ENCODE measurements at regions not wholly inside any gene's neighbourhood (a gene's known extent, or its start where the extent isn't known, plus 50 kb on each side); places are given as distances from the start of the nearest gene placed in this dataset.
A peak's percentile ranks its signal among the peaks of the same experiment; 100 is the strongest.

GRCh38 chr9:79382458-79382857 lies 189.3 kb upstream of the TLE4 start:
- DNase-seq (ENCODE audit: low read depth, low spot score): no peak
- no peak overlapping the region for H3K4me3 ChIP-seq (ENCODE audit: low read length)

GRCh38 chr9:79383096-79383495 lies 188.7 kb upstream of the TLE4 start:
- no peak overlapping the region for H3K4me3 ChIP-seq (ENCODE audit: low read length)
- DNase-seq (ENCODE audit: low read depth, low spot score): no peak

GRCh38 chr9:79384091-79384490 lies 187.7 kb upstream of the TLE4 start:
- DNase-seq (ENCODE audit: low read depth, low spot score): no peak
- no peak overlapping the region for H3K4me3 ChIP-seq (ENCODE audit: low read length)

- no peak overlapping the region for H3K4me3 ChIP-seq (ENCODE audit: low read length)
- no peak for DNase-seq (ENCODE audit: low read depth, low spot score)
Observed at GRCh38 chr9:79384501-79384900, 187.3 kb upstream of the TLE4 start.

GRCh38 chr9:79387101-79387835 lies 184.5 kb upstream of the TLE4 start:
- H3K4me3 ChIP-seq (ENCODE audit: low read length): no peak overlapping the region
- DNase-seq (ENCODE audit: low read depth, low spot score): no peak

- DNase-seq (ENCODE audit: low read depth, low spot score): no peak
- H3K4me3 ChIP-seq (ENCODE audit: low read length): no peak overlapping the region
Observed at GRCh38 chr9:79390077-79390698, 181.6 kb upstream of the TLE4 start.

GRCh38 chr9:79390781-79391770 lies 180.7 kb upstream of the TLE4 start:
- no peak overlapping the region for H3K4me3 ChIP-seq (ENCODE audit: low read length)
- no peak for DNase-seq (ENCODE audit: low read depth, low spot score)

- DNase-seq (ENCODE audit: low read depth, low spot score): no peak
- no peak overlapping the region for H3K4me3 ChIP-seq (ENCODE audit: low read length)
Observed at GRCh38 chr9:79395228-79395627, 176.5 kb upstream of the TLE4 start.

GRCh38 chr9:79395755-79396154 lies 176.0 kb upstream of the TLE4 start:
- no peak overlapping the region for H3K4me3 ChIP-seq (ENCODE audit: low read length)
- DNase-seq (ENCODE audit: low read depth, low spot score): no peak

- H3K4me3 ChIP-seq (ENCODE audit: low read length): no peak overlapping the region
- DNase-seq (ENCODE audit: low read depth, low spot score): no peak
Observed at GRCh38 chr9:79396168-79396567, 175.6 kb upstream of the TLE4 start.

- DNase-seq (ENCODE audit: low read depth, low spot score): no peak
- no peak overlapping the region for H3K4me3 ChIP-seq (ENCODE audit: low read length)
Observed at GRCh38 chr9:79403495-79403894, 168.3 kb upstream of the TLE4 start.

- DNase-seq (ENCODE audit: low read depth, low spot score): no peak
- no peak overlapping the region for H3K4me3 ChIP-seq (ENCODE audit: low read length)
Observed at GRCh38 chr9:79408200-79408599, 163.6 kb upstream of the TLE4 start.

GRCh38 chr9:79408617-79409016 lies 163.1 kb upstream of the TLE4 start:
- H3K4me3 ChIP-seq (ENCODE audit: low read length): no peak overlapping the region
- no peak for DNase-seq (ENCODE audit: low read depth, low spot score)

- no peak for DNase-seq (ENCODE audit: low read depth, low spot score)
- no peak overlapping the region for H3K4me3 ChIP-seq (ENCODE audit: low read length)
Observed at GRCh38 chr9:79409182-79409823, 162.5 kb upstream of the TLE4 start.

- no peak overlapping the region for H3K4me3 ChIP-seq (ENCODE audit: low read length)
Observed at GRCh38 chr9:79425840-79426239, 145.9 kb upstream of the TLE4 start.

GRCh38 chr9:79428422-79428821 lies 143.3 kb upstream of the TLE4 start:
- no peak for DNase-seq (ENCODE audit: low read depth, low spot score)
- no peak overlapping the region for H3K4me3 ChIP-seq (ENCODE audit: low read length)

More at GRCh38 chr9:79425840-79426239, 145.9 kb upstream of the TLE4 start:
- no peak for DNase-seq (ENCODE audit: low read depth, low spot score)

GRCh38 chr9:79430619-79431018 lies 141.1 kb upstream of the TLE4 start:
- H3K4me3 ChIP-seq (ENCODE audit: low read length): no peak overlapping the region
- DNase-seq (ENCODE audit: low read depth, low spot score): no peak

GRCh38 chr9:79431019-79431679 lies 140.6 kb upstream of the TLE4 start:
- no peak for DNase-seq (ENCODE audit: low read depth, low spot score)
- no peak overlapping the region for H3K4me3 ChIP-seq (ENCODE audit: low read length)

- no peak overlapping the region for H3K4me3 ChIP-seq (ENCODE audit: low read length)
- DNase-seq (ENCODE audit: low read depth, low spot score): peak; percentile 28
Observed at GRCh38 chr9:79432485-79432884, 139.3 kb upstream of the TLE4 start.

Data from Jurkat, Clone E6-1 (cell line).